Suppressor macrophage treated with lipopolysaccharide for 1 hour (primary cell): ENCODE measurements at regions not wholly inside any gene's neighbourhood (a gene's known extent, or its start where the extent isn't known, plus 50 kb on each side); places are given as distances from the start of the nearest gene placed in this dataset.

Experiments used
- DNase-seq, 3 donors: peaks; one replicate each; pipeline ENCODE4 v3.0.0-alpha.2; 2020 to 2022

DNA sequence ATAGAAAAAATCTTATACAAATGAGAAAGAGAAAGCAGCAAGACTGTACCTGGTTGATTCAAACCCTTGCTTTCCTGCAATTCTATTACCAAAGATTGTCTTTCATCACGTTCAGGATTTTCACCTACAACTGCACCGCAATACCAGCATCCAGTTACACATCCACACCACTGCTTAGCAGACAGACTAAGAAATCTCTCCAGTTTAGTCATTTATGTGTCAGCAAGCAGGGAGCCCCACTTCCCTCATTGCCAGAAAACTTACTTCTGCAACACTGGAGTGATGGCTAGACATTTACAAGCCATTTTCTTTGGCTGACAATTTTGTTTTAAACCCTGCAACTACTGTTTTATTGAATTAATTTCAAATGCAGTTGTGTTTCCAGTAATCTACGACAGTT, 359.6 kb upstream of the MEOX2 start:
- DNase-seq = peak; percentile 31 to 57 (median 45)

DNA sequence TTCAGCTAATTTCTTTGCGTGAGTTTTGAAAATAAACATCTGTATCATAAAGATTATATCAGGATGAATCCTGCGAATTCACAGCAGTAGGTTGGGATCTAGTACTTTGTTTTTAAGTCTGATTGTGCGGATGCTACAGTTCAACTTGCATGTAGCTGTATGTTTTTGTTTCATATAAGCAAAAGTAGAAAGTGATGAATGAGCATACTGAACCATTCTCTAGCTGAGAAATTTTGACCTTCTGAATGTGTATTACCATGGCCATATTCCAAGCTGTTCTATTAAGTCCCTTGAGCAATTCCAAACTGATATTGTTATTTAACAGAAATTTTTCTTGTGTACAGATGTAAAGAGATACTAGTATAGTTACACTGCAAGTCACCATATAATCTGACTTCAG, 358.8 kb upstream of the MEOX2 start:
- no peak for DNase-seq

DNA sequence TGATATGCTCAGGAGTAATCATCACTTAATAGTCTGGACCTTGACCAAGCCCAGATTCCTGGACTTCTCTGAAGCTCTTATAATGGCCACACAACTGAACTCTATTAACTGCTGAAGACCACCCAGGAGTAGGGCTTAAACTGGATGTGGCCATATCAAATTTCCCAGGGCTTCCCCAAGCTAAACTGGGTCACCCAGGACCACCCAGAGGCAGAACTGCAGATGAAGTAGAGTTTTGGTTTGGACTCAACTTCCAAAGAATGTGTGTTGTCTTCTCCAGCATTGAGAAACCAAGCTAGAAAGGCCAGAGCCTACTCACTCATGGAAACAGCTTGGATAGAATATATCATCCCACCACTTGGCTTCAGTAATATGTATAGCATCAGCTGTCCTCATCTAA, 358.2 kb upstream of the MEOX2 start:
- DNase-seq = no peak

DNA sequence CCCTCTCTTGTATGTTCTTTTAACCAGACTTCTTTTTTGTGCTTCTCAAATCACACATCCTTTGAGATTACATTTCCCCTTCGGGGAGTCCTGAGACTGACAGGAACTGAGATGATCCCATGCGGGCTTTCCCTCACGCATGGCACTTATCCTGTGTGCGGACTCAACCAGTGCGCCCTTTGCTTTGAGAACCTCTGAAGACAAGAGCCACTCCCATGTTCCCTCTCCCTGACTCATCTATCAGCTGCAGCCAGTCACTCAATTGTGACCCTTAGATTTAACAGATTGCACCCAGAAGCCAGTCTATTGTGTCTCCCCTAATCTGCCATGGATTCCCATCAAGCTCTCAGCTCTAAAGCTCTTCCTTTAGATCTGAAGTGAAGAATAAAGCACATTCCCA, 353.9 kb upstream of the MEOX2 start:
- peak; percentile 68 to 81 (median 69) for DNase-seq

DNA sequence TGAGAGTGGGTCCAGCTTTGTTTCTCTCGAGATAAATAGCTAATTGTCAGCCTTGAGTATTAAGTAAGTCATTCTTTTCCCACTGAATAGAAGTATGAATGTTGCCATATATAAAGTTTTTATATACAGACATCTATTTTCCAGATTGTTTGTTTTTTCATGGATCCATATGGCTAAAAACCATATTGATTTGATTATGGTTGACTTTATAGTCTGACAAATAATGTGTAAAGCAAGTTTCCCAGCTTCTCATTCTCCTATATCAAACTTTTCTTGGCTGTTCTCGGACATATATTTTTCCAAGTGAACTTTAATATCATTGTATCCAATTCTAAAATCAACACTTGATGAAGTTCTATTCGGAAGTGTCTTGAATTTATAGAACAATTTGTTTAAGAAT, 352.4 kb upstream of the MEOX2 start:
- DNase-seq = no peak

DNA sequence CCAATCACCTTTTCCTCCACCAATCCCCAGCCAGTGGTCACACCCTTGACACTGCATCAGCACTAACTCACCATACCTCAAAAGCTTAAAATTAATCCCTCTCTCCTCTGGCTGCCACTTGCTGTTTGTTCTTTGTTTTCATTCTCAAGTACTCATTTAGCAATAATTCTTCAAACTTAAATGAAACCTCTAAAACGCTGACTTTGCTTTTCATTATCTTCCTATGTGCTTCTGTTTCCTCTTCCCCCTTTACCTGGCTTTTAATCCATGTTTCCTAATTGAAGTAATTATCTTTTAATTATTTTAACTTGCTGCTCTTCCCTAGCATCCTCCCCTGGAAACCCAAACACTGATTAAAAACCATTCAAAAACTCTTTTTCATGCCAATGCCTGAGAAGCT, 348.9 kb upstream of the MEOX2 start:
- no peak for DNase-seq

- DNase-seq = no peak
Observed at GRCh38 chr7:16034866-16035265, 348.4 kb upstream of the MEOX2 start.

- peak; percentile 11 to 29 (median 29) for DNase-seq
Observed at GRCh38 chr7:16034353-16034752, 347.9 kb upstream of the MEOX2 start.

GRCh38 chr7:16033233-16033632, 346.8 kb upstream of the MEOX2 start:
- DNase-seq = no peak

DNA sequence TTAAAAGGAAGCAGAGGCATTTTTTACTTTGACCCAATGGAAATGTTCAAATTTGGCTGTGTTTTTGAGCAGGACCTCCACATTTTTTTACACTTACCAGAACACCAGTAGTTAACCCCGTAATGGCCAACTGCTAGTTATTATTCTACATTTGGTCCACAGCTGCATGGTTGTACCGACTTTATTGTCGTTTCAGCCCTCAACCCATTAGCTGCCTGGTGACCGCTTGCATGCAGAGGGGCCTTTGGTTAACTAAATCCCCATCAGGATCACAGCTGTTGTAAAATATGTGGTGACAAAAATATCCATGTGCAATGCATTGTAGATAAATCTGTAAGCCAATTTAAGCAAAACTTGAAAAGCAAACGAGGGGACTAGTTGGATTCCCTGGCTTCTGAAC, 342.2 kb upstream of the MEOX2 start:
- no peak for DNase-seq

DNA sequence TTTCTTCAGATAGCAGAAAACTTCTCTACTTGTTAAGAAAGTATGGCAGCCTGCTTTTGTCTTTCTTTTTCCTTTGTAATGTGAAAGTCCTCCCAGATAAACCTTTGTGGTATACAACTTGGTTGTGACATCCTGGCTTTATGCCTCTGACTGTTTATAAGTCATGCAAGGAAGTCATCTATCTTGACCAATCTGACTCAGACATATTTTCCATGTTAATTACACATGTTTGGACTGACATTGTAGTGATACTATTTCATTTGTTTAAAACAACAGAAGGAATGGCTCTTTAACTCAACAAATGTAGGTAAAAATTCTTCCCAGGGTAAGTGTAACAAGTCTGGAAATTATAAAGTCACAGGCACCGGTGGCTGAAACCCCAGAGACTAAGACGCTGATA, 341.6 kb upstream of the MEOX2 start:
- DNase-seq = peak in 2 of 3 donors; percentile 22 to 24

DNA sequence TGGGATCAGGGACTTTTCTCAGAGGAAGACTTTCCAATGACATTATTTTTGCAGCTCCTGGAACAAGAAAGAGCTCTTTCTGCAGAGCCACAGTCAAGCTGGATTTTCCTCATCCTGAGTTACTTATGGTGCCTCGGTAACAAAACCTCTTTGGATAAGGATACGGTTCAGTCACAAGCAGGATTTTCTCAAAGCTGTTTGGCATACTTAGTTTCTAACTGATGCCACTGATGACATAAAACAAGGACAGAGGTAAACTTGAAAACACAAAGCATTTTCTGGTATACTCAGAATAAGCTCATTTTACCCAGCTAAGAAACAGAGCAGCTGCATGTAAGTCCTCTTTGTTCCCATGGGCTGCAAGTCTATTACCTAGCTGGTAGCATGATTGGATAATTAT, 340.9 kb upstream of the MEOX2 start:
- DNase-seq = no peak

- DNase-seq = no peak
Observed at GRCh38 chr7:16026253-16027020, 340.0 kb upstream of the MEOX2 start.

DNA sequence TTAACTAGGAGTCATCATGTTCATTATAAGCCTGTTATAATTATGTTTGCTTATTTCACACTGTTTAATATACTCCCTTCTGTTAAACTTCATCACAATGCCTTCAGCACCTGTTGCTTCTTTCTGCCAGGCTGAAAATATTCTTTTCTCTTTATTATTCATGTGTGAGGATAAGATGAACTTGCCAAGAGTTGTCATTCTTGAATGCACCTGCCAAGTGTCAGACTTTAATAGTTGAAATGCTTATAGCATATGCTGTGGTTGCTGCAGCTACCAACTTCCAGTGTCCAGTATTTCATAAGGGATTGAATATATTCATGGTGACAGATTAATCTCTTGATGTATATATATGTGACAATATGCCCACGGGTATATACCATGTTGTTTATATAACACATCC, 339.2 kb upstream of the MEOX2 start:
- no peak for DNase-seq

DNA sequence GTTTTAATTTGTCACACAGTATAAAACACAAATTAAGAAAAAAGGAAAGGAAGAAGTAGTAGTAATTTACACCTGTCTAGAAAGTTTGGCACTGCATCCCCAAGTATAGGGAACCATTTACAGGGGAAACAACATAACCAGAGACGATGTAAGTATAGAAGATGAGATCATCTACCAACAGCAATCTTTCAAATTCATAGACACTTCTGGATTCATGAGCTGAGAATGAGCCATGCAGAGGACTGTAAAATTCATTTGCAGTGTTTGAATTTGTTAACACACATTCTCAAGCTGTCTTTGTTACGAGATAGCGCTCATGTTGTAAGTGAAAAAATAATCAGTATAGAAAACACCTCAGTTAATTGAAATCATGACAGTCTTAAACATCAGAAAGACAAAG, 337.0 kb upstream of the MEOX2 start:
- no peak for DNase-seq

GRCh38 chr7:16023046-16023445, 336.6 kb upstream of the MEOX2 start:
- DNase-seq = no peak

- no peak for DNase-seq
Observed at GRCh38 chr7:16021851-16022250, 335.4 kb upstream of the MEOX2 start.

DNA sequence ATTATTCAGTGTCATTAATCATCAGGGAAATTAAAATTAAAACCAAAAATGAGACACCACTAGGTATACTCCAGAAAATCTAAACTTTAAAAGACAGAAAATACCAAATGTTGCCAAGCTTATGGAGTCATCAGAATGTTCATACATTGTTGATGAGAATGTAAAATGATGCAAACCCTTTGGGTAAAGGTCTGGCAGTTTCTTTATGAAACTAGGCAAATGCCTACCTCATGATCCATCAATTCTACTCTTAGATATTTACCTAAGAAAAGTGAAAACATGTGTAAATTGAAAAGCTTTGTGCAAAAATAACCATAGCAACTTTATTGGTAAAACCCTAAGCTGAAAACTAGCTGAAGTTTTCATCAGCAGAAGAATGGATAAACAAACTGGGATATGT, 329.5 kb upstream of the MEOX2 start:
- no peak for DNase-seq

GRCh38 chr7:16014031-16014430, 327.5 kb upstream of the MEOX2 start:
- DNase-seq = no peak

- no peak for DNase-seq
Observed at GRCh38 chr7:16007911-16008310, 321.4 kb upstream of the MEOX2 start.

DNA sequence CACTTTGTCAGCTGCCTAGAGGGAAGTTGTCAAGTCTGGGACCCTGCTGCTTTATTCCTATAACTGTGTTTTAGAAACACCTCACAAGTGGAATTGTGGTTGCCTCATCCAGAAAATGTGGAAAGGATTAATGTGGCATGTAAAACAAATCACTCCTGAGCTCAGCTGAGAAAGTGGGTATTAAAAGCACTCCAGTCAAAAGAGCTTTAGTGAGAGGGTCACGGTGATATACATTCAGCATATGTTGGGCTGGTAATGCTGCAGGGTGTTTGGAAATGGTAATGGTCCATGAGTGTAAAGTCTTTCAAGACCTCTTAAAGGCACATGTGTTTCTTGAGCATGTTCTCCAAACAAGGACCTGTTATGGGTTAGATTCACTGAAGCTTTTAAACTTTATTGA, 318.2 kb upstream of the MEOX2 start:
- DNase-seq = no peak

- DNase-seq = no peak
Observed at GRCh38 chr7:16001477-16001876, 315.0 kb upstream of the MEOX2 start.

- no peak for DNase-seq
Observed at GRCh38 chr7:15998617-15999016, 312.1 kb upstream of the MEOX2 start.

DNA sequence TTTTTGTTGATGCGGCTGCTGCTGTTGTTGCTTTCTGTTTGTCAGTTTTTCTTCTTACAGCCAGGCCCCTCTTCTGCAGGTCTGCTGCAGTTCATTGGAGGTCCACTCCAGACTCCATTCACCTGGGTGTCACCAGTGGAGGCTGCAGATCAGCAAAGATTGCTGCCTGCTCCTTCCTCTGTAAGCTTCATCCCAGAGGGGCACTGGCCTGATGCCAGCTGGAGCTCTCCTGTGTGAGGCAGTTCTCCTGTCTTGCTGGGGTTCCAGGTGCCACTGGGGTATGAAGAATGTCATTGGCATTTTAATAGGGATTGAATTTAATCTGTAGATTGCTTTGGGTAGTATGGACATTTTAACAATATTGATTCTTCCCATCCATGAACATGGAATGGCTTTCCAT, 308.5 kb upstream of the MEOX2 start:
- no peak for DNase-seq

- DNase-seq = no peak
Observed at GRCh38 chr7:15989194-15989593, 302.7 kb upstream of the MEOX2 start.
